ENCODE measurements at regions not wholly inside any gene's neighbourhood (a gene's known extent, or its start where the extent isn't known, plus 50 kb on each side); places are given as distances from the start of the nearest gene placed in this dataset.
A peak's percentile ranks its signal among the peaks of the same experiment; 100 is the strongest.

DNA sequence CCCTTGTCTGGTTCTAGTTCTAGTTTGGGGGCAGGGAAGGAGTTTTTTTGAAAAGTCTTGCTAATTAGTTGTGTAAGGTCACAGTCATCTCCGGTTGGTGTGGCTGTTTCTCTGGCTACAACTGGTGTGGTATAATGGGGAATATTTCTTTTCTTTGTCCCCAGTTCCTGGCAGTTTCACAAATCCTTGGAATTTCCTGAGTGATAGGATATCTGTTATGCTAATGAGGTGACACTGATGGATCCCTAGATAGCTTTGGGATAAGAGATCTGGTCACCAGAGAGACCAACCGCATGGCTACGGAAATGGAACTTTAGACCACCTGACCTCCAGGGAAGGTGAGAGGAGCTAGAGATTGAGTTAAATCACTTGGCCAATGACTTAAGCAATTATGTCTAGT is 494.6 kb downstream of the ARHGEF28 start:
- Histone ChIP-seq H3K4me2 (ENCODE audit: insufficient read depth, low read length) (peak overlapping the region; percentile 62), H2AFZ (ENCODE audit: low read depth, low read length) (peak overlapping the region; percentile 40), H3K79me2 (ENCODE audit: control insufficient read depth, insufficient read depth, low read length) (no peaks in the 10 kb centered on the region), H3K9me3 (replicated peaks; ENCODE audit: control insufficient read depth, insufficient read depth, low read length) (no peaks in the 10 kb centered on the region), H3K27ac (ENCODE audit: insufficient read depth, low read depth, low read length) (no peak overlapping the region), H3K4me1 (ENCODE audit: control insufficient read depth, extremely low read depth, insufficient read depth, low read length) (peaks cover 26% of the 10 kb centered on the region), H3K9me1 (replicated peaks; ENCODE audit: control insufficient read depth, extremely low read depth, insufficient read depth, low read length) (no peaks in the 10 kb centered on the region), H3K36me3 (ENCODE audit: control insufficient read depth in 2 of 2, extremely low read depth in 1 of 2, insufficient read depth in 2 of 2, low read length in 2 of 2) (no peaks in the 10 kb centered on the region), H4K20me1 (replicated peaks; ENCODE audit: control insufficient read depth, extremely low read depth, insufficient read depth, low read length) (no peaks in the 10 kb centered on the region), H3K9ac (replicated peaks; ENCODE audit: extremely low read depth, insufficient read depth, low read length) (no peak overlapping the region), H3K27me3 (ENCODE audit: control insufficient read depth in 2 of 2, insufficient read depth in 2 of 2, low read length in 2 of 2) (no peaks in the 10 kb centered on the region), H3K4me3 (replicated peaks in 1 of 3; ENCODE audit: insufficient read depth in 1 of 3, low read depth in 1 of 3, low read length in 3 of 3) (no peak overlapping the region)
- ChIA-PET POLR2A (no interaction called here), CTCF (interaction anchor here (0.7 to 1.2 kb wide), 2 partner anchors 12 to 92 kb away, joined by 3 read pairs; no protein-coding TSS in a partner anchor)
- DNase-seq (ENCODE audit: low read depth, low spot score) (peak; percentile 19), FAIRE-seq (peak; percentile 67)
- intact Hi-C loops (cut with micrococcal nuclease): no loop called here
- dilution Hi-C loops (cut with MboI; ENCODE audit: extremely low pct_ligation_motif_present, low sequenced_read_pairs): no loop called here
- no TSS peak for BruUV-seq (replicated peaks)
- TF ChIP-seq EZH2 (IDR thresholded peaks at IDR 0.05; ENCODE audit: borderline replicate concordance, low read depth, low read length, severe bottlenecking): no peak
- TF ChIP-seq MYC (IDR thresholded peaks at IDR 0.05; ENCODE audit: low read depth, low read length): no peak
- peak; percentile 84 for TF ChIP-seq GATA2 (IDR thresholded peaks at IDR 0.05; ENCODE audit: insufficient read depth, insufficient read length, low read depth, low read length)
- TF ChIP-seq, protein P1, sequence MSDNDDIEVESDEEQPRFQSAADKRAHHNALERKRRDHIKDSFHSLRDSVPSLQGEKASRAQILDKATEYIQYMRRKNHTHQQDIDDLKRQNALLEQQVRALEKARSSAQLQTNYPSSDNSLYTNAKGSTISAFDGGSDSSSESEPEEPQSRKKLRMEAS (IDR thresholded peaks at IDR 0.05; ENCODE audit: insufficient read depth, insufficient read length): no peak
- no peak for TF ChIP-seq POLR2A (IDR thresholded peaks at IDR 0.05; ENCODE audit: low read depth, low read length)
- TF ChIP-seq JUN (IDR thresholded peaks at IDR 0.05; ENCODE audit: borderline replicate concordance, insufficient read depth, insufficient read length, low read depth): no peak
- TF ChIP-seq, protein P2, sequence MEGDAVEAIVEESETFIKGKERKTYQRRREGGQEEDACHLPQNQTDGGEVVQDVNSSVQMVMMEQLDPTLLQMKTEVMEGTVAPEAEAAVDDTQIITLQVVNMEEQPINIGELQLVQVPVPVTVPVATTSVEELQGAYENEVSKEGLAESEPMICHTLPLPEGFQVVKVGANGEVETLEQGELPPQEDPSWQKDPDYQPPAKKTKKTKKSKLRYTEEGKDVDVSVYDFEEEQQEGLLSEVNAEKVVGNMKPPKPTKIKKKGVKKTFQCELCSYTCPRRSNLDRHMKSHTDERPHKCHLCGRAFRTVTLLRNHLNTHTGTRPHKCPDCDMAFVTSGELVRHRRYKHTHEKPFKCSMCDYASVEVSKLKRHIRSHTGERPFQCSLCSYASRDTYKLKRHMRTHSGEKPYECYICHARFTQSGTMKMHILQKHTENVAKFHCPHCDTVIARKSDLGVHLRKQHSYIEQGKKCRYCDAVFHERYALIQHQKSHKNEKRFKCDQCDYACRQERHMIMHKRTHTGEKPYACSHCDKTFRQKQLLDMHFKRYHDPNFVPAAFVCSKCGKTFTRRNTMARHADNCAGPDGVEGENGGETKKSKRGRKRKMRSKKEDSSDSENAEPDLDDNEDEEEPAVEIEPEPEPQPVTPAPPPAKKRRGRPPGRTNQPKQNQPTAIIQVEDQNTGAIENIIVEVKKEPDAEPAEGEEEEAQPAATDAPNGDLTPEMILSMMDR (IDR thresholded peaks at IDR 0.05; ENCODE audit: extremely low read depth in 1 of 2, insufficient read depth in 1 of 2, low read depth in 1 of 2, low read length in 2 of 2): no peak
- no peak for TF ChIP-seq POLR2AphosphoS5 (IDR thresholded peaks at IDR 0.05; ENCODE audit: insufficient read depth, low read depth, low read length)
- TF ChIP-seq FOS (IDR thresholded peaks at IDR 0.05; ENCODE audit: borderline replicate concordance, insufficient read depth, low read length): no peak

Measured in endothelial cell of umbilical vein (primary cell).